ENCODE measurements at regions not wholly inside any gene's neighbourhood (a gene's known extent, or its start where the extent isn't known, plus 50 kb on each side); places are given as distances from the start of the nearest gene placed in this dataset.

GRCh38 chr6:100182313-100182712, 188.3 kb upstream of the MCHR2 start:
- TF ChIP-seq CTCF (IDR thresholded peaks at IDR 0.05) (no peak), EZH2 (IDR thresholded peaks at IDR 0.05; ENCODE audit: borderline replicate concordance, insufficient read depth, low read depth, low read length, poor library complexity, severe bottlenecking) (no peak)
